ENCODE measurements at regions not wholly inside any gene's neighbourhood (a gene's known extent, or its start where the extent isn't known, plus 50 kb on each side); places are given as distances from the start of the nearest gene placed in this dataset.

GRCh38 chr2:226137201-226137811, 662.3 kb downstream of the IRS1 start:
- peak; percentile 65 to 81 for DNase-seq (ENCODE audit: low read depth in 1 of 2, low spot score in 1 of 2)
- Histone ChIP-seq H3K4me3 (replicated peaks; ENCODE audit: insufficient read depth, low read length) (no peak overlapping the region), H3K27me3 (ENCODE audit: insufficient read depth, poor library complexity, severe bottlenecking) (no peaks in the 10 kb centered on the region), H3K27ac (replicated peaks) (peak overlapping the region; percentile 90)
- no peak for TF ChIP-seq REST (IDR thresholded peaks at IDR 0.05; ENCODE audit: insufficient replicate concordance, low read depth)
- no peak for TF ChIP-seq POLR2AphosphoS5 (IDR thresholded peaks at IDR 0.05; ENCODE audit: low read depth)
- peak; percentile 73 for TF ChIP-seq SPI1 (IDR thresholded peaks at IDR 0.05; ENCODE audit: borderline replicate concordance, low read depth)
- TF ChIP-seq, protein P1, sequence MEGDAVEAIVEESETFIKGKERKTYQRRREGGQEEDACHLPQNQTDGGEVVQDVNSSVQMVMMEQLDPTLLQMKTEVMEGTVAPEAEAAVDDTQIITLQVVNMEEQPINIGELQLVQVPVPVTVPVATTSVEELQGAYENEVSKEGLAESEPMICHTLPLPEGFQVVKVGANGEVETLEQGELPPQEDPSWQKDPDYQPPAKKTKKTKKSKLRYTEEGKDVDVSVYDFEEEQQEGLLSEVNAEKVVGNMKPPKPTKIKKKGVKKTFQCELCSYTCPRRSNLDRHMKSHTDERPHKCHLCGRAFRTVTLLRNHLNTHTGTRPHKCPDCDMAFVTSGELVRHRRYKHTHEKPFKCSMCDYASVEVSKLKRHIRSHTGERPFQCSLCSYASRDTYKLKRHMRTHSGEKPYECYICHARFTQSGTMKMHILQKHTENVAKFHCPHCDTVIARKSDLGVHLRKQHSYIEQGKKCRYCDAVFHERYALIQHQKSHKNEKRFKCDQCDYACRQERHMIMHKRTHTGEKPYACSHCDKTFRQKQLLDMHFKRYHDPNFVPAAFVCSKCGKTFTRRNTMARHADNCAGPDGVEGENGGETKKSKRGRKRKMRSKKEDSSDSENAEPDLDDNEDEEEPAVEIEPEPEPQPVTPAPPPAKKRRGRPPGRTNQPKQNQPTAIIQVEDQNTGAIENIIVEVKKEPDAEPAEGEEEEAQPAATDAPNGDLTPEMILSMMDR (IDR thresholded peaks at IDR 0.05; ENCODE audit: insufficient read depth, low read length) = no peak

GRCh38 chr2:226136739-226137138, 662.9 kb downstream of the IRS1 start:
- TF ChIP-seq, protein P1 (IDR thresholded peaks at IDR 0.05; ENCODE audit: insufficient read depth, low read length) = no peak
- peak; percentile 86 for TF ChIP-seq SPI1 (IDR thresholded peaks at IDR 0.05; ENCODE audit: borderline replicate concordance, low read depth)
- TF ChIP-seq REST (IDR thresholded peaks at IDR 0.05; ENCODE audit: insufficient replicate concordance, low read depth) = no peak
- peak; percentile 85 for TF ChIP-seq POLR2AphosphoS5 (IDR thresholded peaks at IDR 0.05; ENCODE audit: low read depth)
- no peak for TF ChIP-seq GABPA (IDR thresholded peaks at IDR 0.05; ENCODE audit: low read depth)
- DNase-seq (ENCODE audit: low read depth in 1 of 2, low spot score in 1 of 2) = peak; percentile 88 to 91
- Histone ChIP-seq H3K27me3 (ENCODE audit: insufficient read depth, poor library complexity, severe bottlenecking) (no peaks in the 10 kb centered on the region), H3K27ac (replicated peaks) (peak overlapping the region; percentile 90), H3K4me3 (replicated peaks; ENCODE audit: insufficient read depth, low read length) (no peak overlapping the region)

DNA sequence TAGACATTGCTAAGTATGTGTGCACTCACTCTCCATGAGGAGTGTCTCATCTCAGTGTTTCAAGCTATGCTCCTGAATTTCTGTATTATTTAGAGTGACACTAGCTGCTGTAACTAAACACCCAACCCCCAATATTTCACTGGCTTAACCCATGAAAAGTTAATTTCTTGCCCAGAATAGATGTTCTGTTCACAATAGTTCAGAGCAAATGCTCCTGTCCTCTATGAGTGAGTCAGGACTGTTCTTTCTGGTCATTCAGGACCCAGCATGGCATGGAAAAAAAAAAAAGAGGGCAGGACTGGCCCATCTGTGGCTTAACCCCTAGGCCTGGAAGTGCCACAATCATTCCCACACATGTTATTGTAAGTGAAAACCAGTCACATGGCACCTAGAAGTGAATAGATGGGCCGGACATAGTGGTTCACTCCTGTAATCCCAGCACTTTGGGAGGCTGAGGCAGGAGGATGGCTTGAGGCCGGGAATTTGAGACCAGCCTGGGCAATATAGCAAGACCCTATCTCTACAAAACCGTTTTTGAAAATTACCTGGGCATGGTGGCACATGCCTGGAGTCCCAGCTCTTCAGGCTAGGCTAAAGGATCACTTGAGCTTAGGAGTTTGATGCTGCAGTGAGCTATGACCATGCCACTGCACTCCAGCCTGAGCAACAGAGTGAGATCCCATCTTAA, 663.6 kb downstream of the IRS1 start:
- Histone ChIP-seq H3K27ac (replicated peaks) (peak overlapping the region; percentile 90), H3K27me3 (ENCODE audit: insufficient read depth, poor library complexity, severe bottlenecking) (no peaks in the 10 kb centered on the region), H3K4me3 (replicated peaks; ENCODE audit: insufficient read depth, low read length) (no peak overlapping the region)
- TF ChIP-seq POLR2AphosphoS5 (IDR thresholded peaks at IDR 0.05; ENCODE audit: low read depth) = no peak
- no peak for DNase-seq (ENCODE audit: low read depth in 1 of 2, low spot score in 1 of 2)

DNA sequence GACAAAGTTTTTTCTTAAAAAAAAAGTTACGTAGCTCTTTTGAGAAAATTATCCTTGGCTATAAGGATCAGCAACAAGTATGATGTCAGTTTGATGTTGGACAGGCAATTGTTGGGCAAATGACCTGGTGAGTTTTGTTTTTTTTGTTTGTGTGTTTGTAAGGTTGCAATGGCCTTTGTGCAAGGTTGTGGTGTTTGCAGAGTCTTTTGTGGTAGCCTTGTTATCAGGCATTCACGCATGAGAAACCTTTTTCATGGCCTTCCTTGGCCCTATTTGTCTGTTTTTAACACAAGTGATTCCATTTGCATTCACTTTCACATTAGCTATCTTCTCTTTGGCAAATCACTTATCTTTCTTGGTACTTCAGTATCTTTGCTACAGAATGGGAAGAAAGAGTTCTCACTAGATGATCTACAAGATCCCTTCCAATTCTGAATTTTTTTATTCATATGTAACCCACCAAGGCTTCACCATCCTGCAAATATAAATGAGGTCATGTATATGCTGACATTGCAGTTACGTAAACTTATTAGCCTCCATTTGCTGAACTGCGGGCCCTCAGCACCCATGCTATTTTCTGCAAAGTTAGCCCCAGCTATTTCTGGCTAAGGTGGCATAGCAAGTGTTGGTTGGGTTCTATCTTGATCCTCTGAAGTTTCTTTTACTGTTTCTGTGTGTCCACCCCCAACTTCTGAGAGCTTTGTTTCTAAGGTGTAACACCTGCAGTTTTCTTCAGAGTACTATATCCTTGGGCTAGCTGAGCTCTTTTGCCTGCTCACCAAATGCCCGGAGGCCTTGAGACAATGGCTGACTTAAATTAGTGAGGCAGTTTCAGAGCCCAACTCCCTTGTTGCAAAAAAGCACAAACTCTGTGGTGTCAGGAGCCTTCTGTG, 667.1 kb downstream of the IRS1 start:
- DNase-seq (ENCODE audit: low read depth in 1 of 2, low spot score in 1 of 2) = no peak
- H3K27ac ChIP-seq (replicated peaks) = no peak overlapping the region
- TF ChIP-seq, protein P1 (IDR thresholded peaks at IDR 0.05; ENCODE audit: insufficient read depth, low read length) = no peak
- no peak for TF ChIP-seq REST (IDR thresholded peaks at IDR 0.05; ENCODE audit: insufficient replicate concordance, low read depth)
- no peak for TF ChIP-seq SPI1 (IDR thresholded peaks at IDR 0.05; ENCODE audit: borderline replicate concordance, low read depth)
- no peak for TF ChIP-seq POLR2AphosphoS5 (IDR thresholded peaks at IDR 0.05; ENCODE audit: low read depth)

More for the DNA sequence above, 667.1 kb downstream of the IRS1 start:
- Histone ChIP-seq H3K27me3 (ENCODE audit: insufficient read depth, poor library complexity, severe bottlenecking) (no peaks in the 10 kb centered on the region), H3K4me3 (replicated peaks; ENCODE audit: insufficient read depth, low read length) (no peak overlapping the region)
